GM12865 (cell line): ENCODE measurements at regions not wholly inside any gene's neighbourhood (a gene's known extent, or its start where the extent isn't known, plus 50 kb on each side); places are given as distances from the start of the nearest gene placed in this dataset.

Experiments used
- DNase-seq: peaks from one replicate; pipeline ENCODE4 v3.0.0; 2010; ENCODE audit warnings: low read depth
- H3K4me3 ChIP-seq: 2 replicates; pipeline ENCODE4 v1.5.1; 2011; ENCODE audit warnings: mild to moderate bottlenecking, low read depth, low read length, control low read depth
- TF ChIP-seq, protein P1 (sequence below): IDR thresholded peaks from 2 replicates; pipeline ENCODE4 v1.5.1; 2011; ENCODE audit warnings: low read length, control low read depth, low read depth, inconsistent platforms; ENCODE audit not compliant: insufficient read depth; ENCODE audit errors: missing control alignments

DNA sequence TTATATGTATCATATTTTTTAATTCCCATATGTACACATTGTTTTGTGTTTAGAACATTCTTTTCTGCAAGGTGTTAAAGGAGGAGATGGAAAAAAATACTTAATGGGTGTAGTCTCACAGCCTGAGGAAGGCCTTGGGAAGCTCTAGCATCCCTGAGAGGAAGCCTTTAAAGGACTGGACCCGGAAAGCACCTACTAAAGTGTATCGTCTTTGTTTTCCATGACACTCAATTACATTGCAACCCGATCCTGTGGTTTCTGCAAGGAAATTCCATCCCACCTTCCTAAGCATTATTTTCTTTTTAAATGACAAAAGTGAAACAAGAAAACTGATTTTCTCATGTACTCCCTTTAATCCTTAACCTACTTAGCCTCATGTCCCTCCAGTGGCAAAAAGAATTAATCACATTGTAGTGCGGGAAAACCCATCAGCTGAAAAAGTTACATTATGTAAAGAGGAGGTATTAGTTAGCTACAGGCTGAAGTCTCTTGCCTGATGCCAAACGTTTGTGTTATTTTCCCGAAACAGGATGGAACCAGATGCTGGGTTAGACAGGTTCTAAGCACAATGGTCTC lies 147.8 kb upstream of the CPSF6 start:
- DNase-seq, result no peak
- TF ChIP-seq, protein P1, sequence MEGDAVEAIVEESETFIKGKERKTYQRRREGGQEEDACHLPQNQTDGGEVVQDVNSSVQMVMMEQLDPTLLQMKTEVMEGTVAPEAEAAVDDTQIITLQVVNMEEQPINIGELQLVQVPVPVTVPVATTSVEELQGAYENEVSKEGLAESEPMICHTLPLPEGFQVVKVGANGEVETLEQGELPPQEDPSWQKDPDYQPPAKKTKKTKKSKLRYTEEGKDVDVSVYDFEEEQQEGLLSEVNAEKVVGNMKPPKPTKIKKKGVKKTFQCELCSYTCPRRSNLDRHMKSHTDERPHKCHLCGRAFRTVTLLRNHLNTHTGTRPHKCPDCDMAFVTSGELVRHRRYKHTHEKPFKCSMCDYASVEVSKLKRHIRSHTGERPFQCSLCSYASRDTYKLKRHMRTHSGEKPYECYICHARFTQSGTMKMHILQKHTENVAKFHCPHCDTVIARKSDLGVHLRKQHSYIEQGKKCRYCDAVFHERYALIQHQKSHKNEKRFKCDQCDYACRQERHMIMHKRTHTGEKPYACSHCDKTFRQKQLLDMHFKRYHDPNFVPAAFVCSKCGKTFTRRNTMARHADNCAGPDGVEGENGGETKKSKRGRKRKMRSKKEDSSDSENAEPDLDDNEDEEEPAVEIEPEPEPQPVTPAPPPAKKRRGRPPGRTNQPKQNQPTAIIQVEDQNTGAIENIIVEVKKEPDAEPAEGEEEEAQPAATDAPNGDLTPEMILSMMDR, result no peak
- no peak overlapping the region for H3K4me3 ChIP-seq

DNA sequence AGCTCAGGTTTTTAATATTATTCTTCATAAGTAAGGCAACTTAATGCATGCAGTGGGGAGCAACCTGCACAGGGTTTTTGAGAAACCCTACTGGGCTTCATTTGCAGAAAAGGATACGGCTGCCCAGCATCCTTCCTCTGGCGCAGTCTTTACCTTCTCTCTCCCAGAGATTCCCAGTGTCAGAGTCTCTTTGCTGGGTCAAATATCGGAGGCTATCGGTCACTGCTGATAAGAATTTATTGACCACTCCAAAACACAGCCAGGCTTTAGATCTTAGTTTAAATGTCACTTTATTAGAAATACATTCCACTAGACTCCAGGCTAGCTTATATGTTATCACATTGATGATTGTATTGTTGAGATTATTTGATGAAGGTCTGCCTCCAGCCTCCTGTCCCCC lies 147.2 kb upstream of the CPSF6 start:
- TF ChIP-seq, protein P1, result no peak
- no peak overlapping the region for H3K4me3 ChIP-seq
- DNase-seq, result no peak

DNA sequence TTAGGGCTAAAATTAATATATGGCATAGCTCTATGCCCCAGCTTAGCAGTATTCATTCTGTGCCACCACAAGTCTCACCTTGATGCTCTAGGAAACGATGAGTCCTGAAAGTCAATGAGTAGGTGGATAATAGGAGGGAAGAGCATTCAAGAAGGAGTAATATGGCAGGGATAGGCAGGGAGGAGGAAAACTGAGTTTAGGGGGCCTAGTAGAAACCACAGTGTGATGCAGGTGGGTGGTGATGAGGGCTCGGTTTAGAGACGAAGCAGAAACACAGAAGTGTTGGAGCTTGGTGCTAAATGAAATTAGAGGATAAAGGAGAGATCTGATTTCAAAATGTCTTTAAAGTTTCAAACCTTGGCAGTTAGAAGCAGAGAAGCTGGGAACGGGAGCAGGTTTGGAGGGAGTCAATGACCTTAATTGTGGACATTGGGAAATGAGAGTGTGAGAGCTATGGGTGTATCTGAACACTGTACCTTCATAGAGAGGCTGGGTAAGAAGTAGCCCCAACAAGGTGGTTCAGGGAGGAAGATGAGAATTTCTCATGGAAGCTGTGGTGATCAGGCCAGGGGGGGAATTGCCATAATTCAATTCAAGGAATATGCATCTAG lies 144.7 kb upstream of the CPSF6 start:
- H3K4me3 ChIP-seq, result no peak overlapping the region
- DNase-seq, result no peak
- TF ChIP-seq, protein P1, result no peak

DNA sequence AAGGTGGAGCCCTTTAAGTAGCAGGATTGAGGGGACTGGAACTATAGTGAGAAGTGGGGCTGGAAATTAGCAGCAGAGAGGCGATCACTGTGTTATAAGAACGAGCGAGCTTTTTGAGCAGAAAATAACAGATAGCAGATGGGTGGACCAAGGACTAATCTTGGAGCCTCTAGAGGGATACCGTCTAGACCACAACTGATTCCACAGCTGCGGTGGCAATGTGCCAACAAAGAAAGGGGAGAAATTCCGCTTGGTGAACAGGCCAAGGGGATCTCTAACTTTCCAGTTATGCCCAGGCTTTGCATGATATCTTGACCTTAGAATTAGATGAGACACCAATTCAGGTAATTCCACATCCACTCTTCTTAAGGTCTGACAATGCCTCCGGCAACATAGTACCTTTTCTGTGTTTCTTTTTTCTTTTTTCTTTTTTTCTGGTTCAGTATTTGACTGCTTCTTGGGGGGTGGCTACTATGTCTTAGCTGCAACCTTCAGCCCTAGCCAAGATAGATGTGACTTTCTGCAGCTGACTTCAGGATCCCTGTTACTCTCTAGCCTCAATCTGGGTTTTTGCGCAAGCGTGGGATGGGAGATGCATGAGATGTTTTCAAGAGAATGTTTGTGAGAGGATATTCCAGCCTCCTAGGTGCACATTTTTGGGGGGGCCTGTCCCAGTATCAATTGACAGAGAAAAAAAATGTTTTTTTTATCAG lies 143.4 kb upstream of the CPSF6 start:
- DNase-seq, result no peak
- no peak overlapping the region for H3K4me3 ChIP-seq
- TF ChIP-seq, protein P1, result no peak

DNA sequence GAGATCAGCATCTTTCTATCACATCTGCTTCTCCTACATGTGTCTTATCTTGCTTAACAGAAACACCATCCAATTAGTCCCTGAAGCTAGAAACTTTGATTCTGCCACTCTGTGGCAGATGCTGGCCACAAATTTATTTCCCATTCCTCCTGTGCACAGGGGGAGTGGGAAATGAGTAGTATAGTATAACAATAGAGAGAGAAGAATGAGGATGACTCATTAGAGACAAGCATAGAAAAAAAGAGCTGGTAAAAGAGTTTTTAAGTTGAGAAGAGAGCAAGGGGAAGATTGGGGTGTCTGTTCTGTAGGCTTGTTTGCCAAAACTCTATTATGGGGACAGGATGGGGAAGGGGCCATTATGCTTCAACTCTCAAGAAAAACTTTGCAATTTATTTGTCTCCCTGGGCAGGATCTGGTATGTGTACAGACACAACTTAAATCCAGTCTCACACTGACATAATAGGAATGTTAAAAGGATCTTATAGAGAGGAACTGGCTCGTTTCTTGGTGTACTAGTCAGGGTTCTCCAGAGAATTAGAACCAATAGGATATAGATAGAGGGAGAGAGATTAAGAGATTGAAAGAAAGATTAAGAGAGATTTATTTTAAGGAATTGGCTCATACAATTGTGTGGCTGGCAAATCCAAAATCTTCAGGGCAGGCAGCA lies 142.6 kb upstream of the CPSF6 start:
- H3K4me3 ChIP-seq, result no peak overlapping the region
- TF ChIP-seq, protein P1, result no peak
- DNase-seq, result no peak

DNA sequence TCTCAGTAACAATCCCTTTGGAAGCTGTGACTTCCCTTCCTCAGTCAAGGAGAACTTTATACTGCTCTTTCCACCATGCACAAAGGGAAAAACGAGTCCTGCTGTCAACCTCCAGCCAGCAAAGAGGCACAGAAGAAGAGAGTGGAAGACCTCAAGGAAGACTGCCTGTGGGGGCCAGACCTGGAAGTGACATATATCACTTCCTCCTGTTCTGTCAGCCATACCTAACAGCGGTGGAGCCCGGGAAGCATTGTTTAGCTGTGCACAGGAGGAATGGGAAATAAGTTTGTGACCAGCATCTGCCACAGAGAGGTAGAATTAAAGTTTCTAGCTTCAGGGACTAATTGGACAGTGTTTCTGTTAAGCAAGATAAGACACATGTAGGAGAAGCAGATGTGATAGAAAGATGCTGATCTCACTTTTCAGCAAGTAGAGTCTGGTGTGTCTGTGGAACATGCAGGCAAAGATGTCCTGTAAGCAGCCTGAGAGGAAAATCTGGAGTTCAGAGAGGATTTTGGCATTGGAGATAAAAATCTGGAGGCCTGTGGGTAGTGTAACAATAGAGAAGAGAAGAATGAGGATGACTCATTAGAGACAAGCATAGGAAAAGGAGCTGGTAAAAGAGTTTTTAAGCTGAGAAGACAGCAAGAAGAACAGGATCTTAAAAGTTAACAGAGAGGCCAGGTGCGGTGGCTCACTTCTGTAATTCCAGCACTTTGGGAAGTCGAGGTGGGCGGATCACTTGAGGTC lies 141.6 kb upstream of the CPSF6 start:
- no peak for DNase-seq
- TF ChIP-seq, protein P1, result no peak
- H3K4me3 ChIP-seq, result no peak overlapping the region
